HG03103 (cell line): ENCODE measurements at regions not wholly inside any gene's neighbourhood (a gene's known extent, or its start where the extent isn't known, plus 50 kb on each side); places are given as distances from the start of the nearest gene placed in this dataset.
"Not testable (repeated sequence)": the region's sequence is repeated elsewhere in the genome, so short reads cannot be mapped to it uniquely, and the experiment has no call there.

ENCODE experiments used
- ATAC-seq: cut with Tn5 transposase; IDR thresholded peaks from one replicate; pipeline ENCODE4 v1.9.1; 2021; ENCODE audit warnings: low read depth; ENCODE audit not compliant: unreplicated experiment

GRCh38 chr1:182263706-182264105, 127.9 kb downstream of the GLUL start:
- ATAC-seq, result no peak

DNA sequence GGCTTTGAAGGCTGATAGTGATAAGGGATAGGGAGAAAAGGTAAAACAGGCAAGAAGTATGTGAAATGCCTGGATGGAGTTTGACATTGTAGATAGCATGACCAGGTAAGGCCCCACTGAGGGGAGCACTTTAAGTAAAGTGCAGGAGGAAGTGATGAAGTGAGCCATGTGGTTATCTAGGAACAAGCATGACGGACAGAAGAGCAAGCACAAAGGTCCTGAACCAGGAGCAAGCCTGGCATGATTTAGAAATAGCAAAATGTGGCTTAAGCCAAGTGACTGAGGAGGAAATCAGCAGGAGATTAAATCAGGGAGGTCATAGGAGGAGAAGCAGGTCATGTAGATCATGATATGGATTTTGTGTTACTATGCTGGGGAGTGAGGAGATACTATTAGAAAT, 129.2 kb downstream of the GLUL start:
- ATAC-seq, result no peak

DNA sequence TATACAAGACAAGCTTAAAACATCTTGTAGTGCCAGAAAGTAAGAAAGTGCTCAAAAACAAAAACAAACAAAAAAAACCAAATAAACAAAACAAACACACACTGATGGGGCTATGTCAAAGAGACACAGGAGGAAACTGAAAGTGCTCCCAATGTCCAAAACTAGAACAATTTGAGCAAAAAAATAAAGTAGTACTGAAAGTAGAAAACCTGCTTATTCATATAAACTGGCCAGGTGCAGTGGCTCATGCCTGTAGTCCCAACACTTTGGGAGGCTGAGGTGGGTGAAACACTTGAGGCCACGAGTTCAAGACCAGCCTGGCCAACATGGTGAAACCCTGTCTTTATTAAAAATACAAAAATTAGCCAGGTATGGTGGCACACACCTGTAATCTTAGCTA, 129.9 kb downstream of the GLUL start:
- no peak for ATAC-seq

- ATAC-seq, result no peak
These were observed 131.1 kb downstream of the GLUL start for GRCh38 chr1:182260516-182260915.

DNA sequence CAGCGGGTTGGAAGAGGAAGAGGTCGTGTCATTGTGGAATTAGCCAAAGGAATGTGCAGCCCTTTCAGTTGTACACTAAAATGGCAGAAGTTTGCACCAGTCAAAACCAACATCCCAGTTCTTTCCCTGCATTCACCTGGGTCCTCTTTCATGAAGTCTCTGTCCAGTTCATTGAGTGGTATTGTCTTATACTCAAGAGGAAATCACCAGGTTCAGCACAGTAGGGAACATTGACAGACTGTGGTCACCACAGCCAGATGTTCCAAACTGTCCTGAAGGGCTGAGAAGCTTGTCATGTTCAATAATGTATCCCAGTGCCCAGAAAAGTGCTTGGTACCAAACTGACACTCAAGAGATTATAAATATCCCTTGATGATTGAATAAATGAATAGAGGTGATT, 131.6 kb downstream of the GLUL start:
- ATAC-seq, result no peak

DNA sequence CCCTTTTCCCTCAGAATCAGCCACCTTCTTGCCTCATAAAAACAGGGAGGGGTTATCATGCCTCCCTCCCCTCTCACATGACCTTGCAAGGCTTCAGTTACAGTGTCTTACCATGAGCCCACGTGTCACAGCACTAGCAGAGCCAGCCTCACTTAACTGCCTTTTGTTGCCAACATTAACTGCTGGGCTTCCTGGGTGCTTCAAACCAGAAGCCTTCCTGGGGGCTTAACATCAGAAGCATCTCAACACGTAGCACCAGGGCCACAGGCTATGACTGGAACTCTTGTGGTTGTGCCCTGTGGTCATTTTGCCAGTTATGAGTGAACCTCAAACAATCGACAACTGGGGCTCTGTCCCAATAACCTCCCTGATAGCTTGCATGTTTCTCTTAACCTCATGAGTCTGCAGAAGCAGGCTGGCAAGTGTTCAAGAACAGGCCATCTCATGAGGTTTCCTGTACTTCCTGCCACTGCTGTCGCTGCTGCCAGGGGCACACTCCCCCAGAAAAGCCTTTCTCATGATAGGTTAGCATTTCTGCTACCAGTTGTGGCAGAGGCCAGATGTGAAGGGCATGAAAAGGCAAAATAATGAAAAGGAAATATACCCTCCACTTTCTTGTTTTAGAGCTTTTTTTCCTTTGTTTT, 132.2 kb downstream of the GLUL start:
- no peak for ATAC-seq

DNA sequence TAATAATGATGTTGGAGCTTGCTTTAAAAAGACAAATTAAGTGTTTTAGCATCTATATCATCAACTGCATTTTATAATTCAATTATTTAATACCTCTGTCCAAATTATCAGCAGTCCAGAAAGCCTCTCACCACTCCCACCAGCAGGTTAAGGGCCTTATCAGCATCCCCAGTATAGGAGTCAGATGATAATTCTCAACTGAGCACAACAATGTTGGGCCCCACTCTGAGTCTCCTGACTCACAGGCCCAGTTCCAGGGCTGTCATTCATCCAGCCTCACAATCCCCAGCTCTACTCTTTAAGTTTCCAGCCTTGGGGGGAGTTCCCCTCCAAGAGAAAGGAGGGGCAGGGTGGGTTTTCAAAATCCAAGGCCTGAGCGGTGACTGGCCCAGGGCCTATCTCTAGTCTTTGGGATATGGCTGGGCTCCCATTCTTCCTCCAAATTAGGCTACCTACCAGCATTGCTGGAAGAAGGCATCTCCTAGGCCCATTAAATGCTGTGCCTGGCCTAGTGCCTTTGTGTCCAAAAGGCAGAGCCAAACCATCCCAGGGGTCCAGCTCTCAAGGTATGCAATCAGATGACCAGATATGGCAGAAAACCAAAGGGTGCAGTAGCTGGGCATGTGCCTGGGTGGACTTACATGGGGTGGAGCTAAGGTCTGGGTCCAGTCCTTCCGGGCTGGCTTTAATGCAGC, 134.1 kb downstream of the GLUL start:
- ATAC-seq, result no peak

DNA sequence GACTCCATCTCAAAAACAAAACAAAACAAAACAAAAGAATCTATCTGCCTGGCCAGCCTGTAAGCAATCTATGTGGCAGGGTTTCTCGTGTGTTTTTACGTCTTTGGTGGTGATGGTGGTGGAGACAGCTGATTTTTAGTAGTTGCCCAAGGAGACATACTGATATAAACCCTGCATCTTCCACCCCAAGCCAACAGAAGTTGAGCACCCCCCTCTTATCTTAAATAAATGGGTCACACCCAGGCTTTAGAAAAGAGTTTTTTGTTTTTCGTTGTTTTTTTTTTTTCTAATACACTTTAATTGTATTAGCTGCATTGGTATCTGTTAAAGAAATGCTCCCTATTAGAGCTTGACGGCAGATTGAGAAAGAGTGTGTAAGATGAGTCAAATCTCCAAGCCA, 134.7 kb downstream of the GLUL start:
- ATAC-seq, result no peak

DNA sequence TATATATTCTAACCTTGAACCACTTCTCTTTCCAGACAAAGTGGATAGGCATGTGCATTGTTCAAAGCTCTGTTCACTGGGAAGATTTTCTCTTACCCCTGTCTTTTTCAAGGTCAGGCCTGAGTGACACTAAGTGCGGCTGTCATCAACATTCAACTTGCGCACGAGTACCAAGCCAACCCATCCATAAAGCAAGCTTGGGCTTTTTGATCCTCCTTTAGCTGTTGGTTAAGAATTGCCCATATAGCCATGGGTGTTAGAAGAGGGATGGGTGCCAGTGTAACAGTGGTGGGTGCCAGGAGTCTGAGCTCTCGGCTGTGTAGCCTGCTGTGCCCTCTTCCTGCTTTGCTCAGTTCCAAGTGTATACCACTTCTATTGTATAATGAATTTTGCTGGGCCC, 136.1 kb downstream of the GLUL start:
- no peak for ATAC-seq

GRCh38 chr1:182253319-182253860, 138.2 kb downstream of the GLUL start:
- no peak for ATAC-seq

GRCh38 chr1:182251561-182251960, 140.0 kb downstream of the GLUL start:
- no peak for ATAC-seq

GRCh38 chr1:182249201-182249676, 142.4 kb downstream of the GLUL start:
- ATAC-seq, result peak; percentile 76

- ATAC-seq, result peak; percentile 12
These were observed 142.9 kb downstream of the GLUL start for GRCh38 chr1:182248721-182249120.

DNA sequence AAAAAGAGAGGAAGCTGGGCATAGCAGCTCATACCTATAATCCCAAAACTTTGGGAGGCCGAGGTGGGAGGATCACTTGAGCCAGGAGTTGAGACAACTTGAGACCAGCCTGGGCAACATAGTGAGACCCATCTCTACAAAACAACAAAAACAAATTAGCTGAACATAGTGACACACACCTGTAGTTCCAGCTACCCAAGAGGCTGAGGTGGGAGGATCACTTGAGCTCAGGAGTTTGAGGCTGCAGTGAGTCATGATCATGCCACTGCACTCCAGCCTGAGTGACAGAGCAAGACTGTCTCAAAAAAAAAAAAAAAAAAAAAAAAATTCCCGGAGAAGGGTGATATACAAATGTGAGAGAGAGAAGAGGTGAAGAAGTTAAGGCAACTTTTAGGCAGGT, 143.8 kb downstream of the GLUL start:
- not testable (repeated sequence) for ATAC-seq

- no peak for ATAC-seq
These were observed 144.8 kb downstream of the GLUL start for GRCh38 chr1:182246783-182247182.

DNA sequence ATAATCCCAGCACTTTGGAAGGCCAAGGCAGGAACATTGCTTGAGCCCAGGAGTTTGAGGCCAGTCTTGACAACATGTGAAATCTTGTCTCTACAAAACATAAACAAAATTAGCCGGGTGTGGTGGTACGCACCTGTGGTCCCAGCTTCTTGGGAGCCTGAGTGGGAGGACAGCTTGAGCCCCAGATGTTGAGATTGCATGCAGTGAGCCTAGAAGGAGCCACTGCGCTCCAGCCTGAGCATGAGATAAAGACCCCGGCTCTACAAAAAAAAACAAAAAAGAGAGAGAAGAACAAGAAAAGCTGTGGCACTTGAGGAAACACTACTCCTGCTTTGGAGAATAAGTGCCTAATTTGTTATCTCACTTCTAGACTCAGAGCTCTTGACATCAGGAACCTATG, 146.6 kb downstream of the GLUL start:
- no peak for ATAC-seq

- ATAC-seq, result no peak
These were observed 147.1 kb downstream of the GLUL start for GRCh38 chr1:182244451-182244850.

DNA sequence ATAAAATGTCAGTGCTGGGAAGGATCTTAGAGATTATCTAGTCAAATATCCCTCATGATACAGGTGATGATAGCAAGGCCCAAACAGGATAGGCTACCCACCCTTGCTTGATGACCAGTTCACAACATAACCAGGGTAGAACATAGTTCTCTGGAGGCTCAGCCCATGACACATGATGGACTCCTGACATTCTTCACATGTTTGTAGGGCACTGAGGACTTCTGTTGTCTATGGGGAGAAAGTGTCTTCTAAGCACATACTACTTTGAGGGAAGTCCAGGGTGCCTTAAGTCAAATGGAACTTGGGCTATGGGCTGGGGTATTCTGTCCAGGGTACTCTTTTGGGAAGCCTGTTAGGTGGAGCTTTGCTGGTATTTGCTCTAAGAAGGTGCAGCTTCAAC, 148.9 kb downstream of the GLUL start:
- ATAC-seq, result no peak

GRCh38 chr1:182240085-182240484, 151.5 kb downstream of the GLUL start:
- ATAC-seq, result no peak

DNA sequence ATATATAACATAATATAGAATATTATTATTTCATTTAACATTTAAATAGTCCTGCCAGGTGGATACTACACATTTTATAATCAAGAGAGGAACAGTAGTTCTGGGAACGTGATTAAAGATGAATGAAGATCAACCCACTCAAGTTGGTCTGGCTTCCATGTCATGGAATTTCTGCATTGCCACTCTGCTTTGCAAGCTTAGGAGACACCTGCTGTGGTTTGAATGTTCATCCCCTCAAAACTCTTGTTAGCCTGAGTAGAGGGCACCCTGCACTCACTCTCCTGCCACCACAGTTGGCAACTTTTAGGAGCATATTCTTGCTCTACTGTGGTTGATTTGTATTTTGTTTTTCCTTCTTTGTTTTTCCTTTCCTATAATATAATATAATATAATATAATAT, 153.2 kb downstream of the GLUL start:
- ATAC-seq, result no peak

- ATAC-seq, result no peak
These were observed 154.3 kb downstream of the GLUL start for GRCh38 chr1:182237329-182237728.

DNA sequence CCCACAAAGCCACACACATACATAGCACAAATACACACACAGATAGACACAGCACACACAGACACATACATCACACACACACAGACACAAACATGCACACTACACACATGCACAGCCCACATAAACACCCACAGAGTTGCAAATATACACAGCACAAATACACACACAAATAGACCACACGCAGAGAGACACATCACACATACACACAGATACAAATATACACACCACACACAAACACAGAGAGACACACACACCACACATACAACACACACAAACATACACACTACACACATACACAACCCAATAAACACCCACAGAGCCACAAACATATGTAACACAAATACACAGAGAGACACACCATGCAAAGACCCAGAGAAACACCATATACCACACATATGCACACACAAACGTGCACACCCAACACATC, 154.9 kb downstream of the GLUL start:
- ATAC-seq, result no peak
